NCI-H345 (cell line): ENCODE measurements at regions not wholly inside any gene's neighbourhood (a gene's known extent, or its start where the extent isn't known, plus 50 kb on each side); places are given as distances from the start of the nearest gene placed in this dataset.

Experiments
- DNase-seq: peaks from one replicate; lab custom pipeline; 2025; lab: John Stamatoyannopoulos, UW

- no peak for DNase-seq
These were observed 257.1 kb downstream of the OPA1 start for GRCh38 chr3:193850084-193850619.

DNA sequence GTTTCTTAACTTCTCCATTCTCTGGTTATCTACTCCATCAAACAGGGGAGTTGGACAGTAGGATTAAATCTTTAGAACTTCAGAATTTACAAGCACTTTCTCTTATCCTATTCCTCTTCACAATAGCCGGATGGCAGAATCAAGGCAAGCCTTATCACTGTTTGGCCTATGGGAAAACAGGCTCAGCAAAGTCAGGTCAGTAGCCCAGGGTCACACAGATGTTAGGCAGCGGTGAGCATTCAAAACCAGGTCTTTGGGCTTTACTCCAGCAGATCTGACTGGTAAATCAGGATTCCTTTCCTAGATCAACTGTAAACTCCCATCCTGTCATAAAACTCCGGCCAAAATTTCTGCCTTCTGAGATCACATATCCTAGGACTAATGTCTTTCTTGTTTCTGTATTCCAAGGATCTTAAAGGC lies 258.4 kb downstream of the OPA1 start:
- no peak for DNase-seq

DNA sequence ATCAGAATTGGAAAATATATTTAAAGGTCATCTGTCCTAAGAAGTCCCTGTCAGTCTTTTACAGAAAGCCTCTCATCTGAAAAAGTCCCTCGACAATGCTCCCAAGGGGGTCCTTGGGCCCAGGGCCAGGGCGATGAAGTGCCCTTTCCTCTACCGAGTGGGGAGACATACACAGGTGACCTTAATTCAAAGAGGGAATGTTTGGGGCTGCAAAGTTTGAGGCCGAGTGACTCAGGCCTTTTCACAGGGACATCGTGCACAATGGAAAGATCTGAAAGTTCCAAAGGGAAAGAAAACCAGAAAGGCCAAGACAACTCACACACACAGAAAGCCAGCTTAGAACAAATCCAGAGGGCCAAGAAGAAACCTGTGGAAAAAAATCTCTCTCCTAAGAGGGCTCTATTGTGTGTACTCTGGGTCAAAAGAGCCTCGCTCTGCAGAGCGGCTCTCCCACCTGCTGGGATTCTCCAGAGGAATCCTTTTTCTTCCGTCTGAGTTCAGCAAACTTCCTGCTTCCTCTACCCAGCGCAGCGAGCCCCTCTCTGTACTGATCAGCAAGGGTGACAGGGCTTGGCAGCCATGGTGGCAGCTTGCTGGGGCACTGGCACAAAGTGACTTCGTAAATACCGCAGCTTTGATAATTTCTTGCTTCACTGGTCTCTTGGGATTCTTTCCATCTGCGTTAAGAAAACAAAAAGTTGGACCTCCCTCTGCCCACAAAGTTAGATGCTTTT lies 259.1 kb downstream of the OPA1 start:
- peak; percentile 22 for DNase-seq

DNA sequence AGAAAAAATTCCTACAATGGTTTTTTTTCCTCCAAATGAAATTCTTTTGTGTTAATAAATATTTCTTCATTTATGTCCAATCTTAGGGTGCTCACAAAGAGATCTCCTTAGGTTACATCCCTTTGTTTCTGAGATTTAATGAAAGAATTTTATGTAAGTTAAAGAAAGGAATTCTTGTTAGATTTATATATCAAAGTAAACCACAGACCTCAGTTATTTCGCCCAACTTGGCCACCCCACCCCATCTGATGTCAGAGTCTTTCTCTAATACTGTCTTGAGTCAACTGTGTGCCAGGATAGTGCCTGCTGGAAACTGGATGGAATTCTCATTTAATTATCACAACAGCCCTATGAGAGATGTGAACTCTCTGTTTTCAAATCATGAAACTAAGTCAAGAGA lies 259.9 kb downstream of the OPA1 start:
- DNase-seq: no peak

GRCh38 chr3:193853511-193854219 lies 260.7 kb downstream of the OPA1 start:
- no peak for DNase-seq

GRCh38 chr3:193857996-193858395 lies 265.0 kb downstream of the OPA1 start:
- no peak for DNase-seq

GRCh38 chr3:193859195-193859594 lies 266.2 kb downstream of the OPA1 start:
- DNase-seq: no peak

DNA sequence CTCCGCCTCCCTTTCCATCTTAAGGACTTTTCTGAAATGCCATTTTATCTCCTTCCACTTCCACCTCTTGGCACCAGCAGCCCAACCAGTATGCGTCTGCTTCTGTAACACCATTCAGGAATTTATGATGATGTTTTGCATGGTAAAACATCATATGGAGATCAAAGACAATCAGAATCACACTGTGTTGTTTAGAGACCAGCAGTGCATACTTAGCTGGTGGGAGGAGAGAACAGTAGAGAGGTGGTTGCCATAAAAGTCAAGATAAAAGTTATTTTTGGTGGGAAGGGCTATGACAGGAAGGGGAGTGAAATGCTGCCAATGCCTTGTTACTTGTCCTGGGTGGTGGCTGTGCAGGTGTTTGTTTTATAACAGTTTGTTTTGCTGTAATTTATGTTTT lies 268.0 kb downstream of the OPA1 start:
- no peak for DNase-seq

DNA sequence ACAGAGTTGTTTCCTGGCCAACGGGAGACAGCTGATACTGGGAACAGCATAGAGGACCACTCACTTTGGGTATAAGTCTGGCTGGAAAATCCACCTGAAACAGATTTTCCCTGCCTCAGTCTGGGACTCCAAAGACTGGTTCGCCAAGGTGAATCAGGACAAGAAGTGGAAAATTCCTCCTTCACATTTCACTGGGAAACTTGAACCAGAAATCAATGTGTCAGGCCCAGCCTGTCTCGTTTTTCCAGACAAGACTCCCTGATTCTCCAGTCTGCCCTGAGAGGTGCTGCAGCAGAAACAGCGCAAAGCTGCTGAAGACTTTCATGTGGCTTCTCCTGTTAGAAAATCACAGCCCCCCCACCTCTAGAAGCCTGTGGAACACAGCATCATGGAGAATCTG lies 269.8 kb downstream of the OPA1 start:
- no peak for DNase-seq

DNA sequence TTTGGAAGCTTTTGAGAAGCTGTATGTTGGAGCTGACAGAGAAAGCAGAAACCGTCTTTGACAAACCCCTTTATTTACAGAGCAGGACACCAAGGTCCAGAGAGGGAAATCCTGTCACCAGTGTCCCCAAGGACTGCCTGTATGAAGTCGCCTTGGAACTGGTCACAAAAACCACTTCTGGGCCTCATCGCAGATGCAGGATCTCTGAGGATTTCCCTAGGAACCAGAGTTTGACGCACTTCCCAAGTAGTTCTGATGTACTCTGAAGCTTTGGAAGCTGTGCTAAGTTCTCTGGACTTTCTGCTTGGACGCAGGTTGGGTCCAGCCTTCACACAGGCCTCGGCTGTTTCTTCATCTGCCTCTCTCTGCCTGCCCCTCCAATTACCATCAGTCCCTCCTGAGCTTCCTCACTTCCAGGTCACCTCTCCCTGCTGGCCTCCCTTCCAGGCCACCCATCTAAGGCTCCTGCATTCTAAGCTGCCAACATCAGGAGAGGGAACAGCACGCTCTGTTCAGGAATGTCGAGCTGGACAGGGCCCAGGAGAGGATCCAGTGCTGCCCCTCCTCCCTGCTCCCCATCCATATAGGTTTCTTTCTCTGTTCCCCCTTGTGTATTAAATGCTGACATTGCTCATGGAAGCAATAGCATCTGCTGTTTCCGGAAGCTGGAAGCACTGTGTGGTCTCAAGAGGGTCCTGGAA lies 270.8 kb downstream of the OPA1 start:
- no peak for DNase-seq

DNA sequence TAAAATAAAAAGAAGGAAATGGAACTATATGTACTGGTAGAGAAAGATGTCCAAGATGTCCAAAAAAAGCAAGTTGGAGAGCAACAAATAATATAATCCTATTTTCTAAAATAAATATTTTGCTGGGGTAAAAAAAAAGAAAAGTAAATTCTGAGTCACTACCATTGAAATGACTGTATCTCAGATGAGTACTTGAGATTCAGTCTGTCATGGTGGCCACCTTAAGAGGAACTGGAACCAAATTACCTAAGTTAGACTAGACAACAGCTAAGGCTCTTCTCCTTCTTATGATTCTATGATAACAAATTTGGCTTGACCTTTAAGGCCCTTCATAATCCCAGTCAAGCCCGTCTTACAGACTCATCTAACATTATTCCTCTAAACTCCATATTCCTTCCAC lies 270.6 kb upstream of the HES1 start:
- DNase-seq: no peak

DNA sequence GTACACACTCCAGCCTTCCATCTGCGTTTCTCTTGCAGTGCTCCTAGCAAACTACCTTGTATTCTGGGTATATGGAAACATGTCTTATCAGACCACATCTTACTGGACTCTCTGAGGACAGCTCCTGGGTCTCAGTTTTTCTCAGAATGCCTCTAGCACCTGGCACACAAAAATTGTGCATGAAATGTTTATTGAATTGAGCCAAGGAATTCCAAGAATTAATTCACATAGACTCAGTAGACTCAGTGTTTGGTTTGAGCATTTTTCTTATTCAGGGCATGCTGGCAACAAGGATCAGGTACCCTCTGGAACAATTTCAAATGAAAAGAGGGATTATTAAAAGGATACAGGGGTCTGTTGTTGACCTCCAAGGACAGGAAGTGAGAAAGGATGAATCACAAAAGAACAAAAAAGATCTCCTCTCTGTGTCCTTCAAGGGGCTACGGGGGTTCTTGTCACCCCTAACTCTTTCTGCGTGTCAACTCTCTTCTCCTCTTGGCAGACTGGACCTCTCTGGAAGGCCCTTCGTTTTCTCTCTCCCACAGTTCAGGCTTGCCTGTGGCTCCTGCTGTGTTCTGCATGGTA lies 270.0 kb upstream of the HES1 start:
- no peak for DNase-seq

DNA sequence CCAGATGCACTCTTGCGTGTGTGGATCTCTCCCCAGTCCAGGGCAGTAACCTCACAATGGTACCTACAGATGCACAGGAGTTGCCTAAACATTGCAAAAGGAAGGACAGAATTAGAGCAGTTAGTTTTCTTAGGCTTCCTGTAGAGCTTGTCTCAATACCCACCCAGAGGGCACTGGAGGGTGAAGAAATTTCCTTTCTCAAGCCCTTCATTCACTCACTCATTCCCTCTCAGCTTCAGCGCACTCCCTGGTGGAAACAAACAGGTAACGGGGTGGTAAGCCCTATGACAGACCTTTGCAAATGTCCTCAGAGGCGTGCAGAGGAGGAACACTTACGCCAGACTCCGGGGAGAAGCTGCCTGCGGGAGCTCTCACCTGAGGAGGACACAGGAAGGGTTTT lies 267.4 kb upstream of the HES1 start:
- no peak for DNase-seq

DNA sequence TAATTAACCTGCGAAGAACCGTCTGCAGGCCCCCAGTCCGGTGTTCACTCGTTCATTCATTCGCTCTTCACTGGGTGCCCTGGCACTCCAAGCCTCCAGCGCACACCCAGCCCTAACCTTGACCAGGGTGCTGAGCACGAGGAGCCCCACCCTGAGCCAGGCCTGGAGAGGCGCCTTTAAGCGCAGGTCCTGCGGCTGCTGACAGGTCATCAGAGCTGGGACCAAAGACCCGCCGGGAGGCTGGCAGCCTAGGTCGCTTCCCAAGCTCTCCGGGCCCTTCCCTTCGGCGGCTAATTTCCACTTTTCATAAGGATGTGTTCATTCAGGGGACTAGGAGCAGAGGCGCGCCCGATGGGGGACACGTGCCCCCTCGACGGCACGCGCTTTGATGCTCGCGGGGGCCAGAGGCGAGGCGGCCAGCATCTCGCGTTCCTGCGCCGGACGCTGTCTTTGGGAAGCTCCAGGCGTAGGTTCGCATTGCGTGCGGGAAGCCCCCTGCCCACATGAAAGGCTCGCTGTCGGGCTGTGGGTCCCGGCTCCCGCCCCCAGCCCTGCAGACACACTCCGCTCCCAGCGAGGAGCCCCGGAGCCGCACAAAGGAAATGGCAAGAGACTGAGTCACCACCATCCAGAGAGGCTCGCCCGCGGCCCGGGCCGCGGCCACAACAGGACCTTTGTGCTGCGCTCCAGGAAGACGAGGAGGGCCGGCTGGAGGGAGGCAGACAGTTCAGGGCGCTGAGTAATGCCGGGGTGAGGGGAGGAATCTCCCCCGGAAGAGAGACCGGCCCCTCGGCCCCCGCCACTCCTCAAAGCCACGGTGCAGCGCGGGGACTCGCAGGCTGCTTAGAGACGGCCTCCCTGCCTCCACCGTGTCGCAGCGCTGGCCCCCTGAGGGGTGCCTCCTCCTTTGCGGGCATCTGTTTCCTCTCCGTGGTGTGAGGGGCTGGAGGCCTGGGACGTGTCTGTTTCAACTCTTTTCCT lies 266.4 kb upstream of the HES1 start:
- DNase-seq: no peak

DNA sequence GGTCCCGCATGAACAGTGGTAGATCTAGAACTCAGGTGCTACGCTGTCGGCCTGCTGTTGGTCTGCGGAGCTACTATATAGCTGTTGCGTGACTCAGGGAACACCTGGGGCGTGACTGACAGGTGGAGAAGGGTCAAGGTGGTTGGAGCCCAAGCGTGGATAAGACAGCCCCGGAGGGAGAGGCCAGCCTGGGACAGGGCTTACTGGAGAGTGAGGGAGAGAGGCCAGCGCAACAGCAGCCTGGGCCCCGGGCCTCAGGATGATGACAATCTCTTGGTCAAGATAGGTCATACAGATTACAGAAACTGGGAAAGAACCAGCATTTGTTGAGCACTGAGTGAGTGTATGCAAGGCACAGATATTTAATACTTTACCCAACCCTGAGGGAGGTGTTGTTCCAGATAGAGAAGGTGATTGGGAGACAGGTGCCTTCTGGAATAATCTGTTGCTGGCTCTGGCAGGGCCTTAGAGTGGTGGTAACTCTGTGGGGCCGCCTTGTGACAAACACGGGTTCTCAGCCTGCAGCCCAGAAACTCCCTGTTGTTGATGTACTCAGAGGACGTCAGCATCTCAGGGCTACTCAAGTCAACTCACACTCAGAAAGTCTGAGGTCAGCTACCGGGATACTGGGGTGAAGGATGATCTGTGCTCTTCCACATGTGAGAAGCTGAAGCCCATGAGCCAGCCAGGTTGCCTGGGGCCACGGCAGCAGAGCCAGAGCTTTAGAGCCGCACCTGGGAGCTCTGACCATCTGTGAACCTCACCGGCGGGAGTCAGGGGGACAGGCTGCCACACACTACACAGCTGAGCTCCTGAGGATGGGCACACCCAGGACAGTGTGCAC lies 265.4 kb upstream of the HES1 start:
- DNase-seq: no peak

DNA sequence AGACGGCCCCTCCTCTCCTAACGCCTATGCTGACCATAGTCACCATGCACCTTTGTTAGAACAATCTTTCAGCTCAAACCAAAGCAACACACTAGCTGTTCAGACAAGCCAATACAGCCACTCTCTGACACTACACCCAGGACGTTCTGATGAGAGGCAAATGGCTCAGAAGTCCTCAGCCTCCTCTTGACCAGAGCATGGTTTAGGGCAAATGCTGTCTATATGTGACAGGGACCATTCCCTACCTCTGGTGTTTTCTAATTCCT lies 264.8 kb upstream of the HES1 start:
- no peak for DNase-seq

GRCh38 chr3:193872265-193872753 lies 263.6 kb upstream of the HES1 start:
- peak; percentile 7 for DNase-seq

DNA sequence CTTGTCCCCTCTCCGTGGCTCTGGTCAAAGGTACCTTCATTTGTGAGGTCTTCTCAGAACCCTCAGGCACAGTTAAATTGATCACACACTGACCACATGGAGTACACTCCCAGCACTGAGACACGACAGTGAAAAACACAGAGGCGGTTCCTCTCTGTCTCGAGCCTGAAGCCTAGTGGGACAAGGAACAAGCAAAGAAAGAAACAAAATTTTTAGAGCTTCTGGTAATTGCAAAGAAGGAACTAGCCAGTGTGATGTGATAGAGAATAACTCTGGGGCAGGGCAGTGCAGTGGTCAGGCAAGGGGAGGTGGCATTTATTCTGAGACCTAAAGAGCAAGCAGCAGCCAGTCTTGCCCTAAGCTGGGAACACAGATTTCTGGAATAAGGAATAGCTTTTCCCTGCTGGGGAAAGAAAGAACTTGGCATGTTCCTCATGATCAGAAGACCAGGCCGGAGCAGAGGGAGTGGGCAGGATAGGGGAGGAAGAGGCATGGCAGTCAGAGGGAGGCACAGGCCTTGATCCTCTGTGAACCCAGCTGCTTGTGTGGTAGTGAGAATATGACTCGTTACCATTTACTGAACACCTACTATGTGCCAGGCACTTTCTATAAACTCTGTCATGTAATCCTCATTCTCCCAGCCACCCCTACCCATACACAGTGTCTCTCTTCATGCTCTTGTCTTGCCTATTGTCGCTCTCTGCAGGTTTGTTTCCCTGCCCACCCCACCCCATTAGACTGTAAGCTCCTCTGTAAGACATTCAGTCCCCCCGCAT lies 262.3 kb upstream of the HES1 start:
- DNase-seq: no peak

- no peak for DNase-seq
These were observed 261.4 kb upstream of the HES1 start for GRCh38 chr3:193874512-193874911.
